GM21723 (cell line): ENCODE measurements at regions not wholly inside any gene's neighbourhood (a gene's known extent, or its start where the extent isn't known, plus 50 kb on each side); places are given as distances from the start of the nearest gene placed in this dataset.
"Not testable (repeated sequence)": the region's sequence is repeated elsewhere in the genome, so short reads cannot be mapped to it uniquely, and the experiment has no call there.

ENCODE experiments used
- ATAC-seq: cut with Tn5 transposase; IDR thresholded peaks from one replicate; pipeline ENCODE4 v1.9.1; 2021; ENCODE audit warnings: mild to moderate bottlenecking, moderate library complexity; ENCODE audit not compliant: unreplicated experiment

GRCh38 chr15:39501366-39502081 lies 79.4 kb upstream of the THBS1 start:
- no peak for ATAC-seq

- ATAC-seq, result no peak
These were observed 78.8 kb upstream of the THBS1 start for GRCh38 chr15:39502082-39502447.

- no peak for ATAC-seq
These were observed 78.2 kb upstream of the THBS1 start for GRCh38 chr15:39502611-39503195.

GRCh38 chr15:39503526-39503925 lies 77.4 kb upstream of the THBS1 start:
- ATAC-seq, result no peak

- ATAC-seq, result no peak
These were observed 76.1 kb upstream of the THBS1 start for GRCh38 chr15:39504808-39505207.

- ATAC-seq, result no peak
These were observed 74.7 kb upstream of the THBS1 start for GRCh38 chr15:39506146-39506545.

- no peak for ATAC-seq
These were observed 72.3 kb upstream of the THBS1 start for GRCh38 chr15:39508536-39508935.

GRCh38 chr15:39510001-39510701 lies 70.7 kb upstream of the THBS1 start:
- ATAC-seq, result no peak

- no peak for ATAC-seq
These were observed 69.6 kb upstream of the THBS1 start for GRCh38 chr15:39511000-39511915.

- ATAC-seq, result no peak
These were observed 69.0 kb upstream of the THBS1 start for GRCh38 chr15:39511916-39512260.

- no peak for ATAC-seq
These were observed 68.2 kb upstream of the THBS1 start for GRCh38 chr15:39512643-39513042.

GRCh38 chr15:39513936-39514335 lies 66.9 kb upstream of the THBS1 start:
- ATAC-seq, result no peak

GRCh38 chr15:39514933-39515332 lies 65.9 kb upstream of the THBS1 start:
- no peak for ATAC-seq

- no peak for ATAC-seq
These were observed 65.1 kb upstream of the THBS1 start for GRCh38 chr15:39515765-39516164.

- ATAC-seq, result no peak
These were observed 63.6 kb upstream of the THBS1 start for GRCh38 chr15:39517122-39517855.

- ATAC-seq, result not testable (repeated sequence)
These were observed 56.9 kb upstream of the THBS1 start for GRCh38 chr15:39523968-39524367.

- no peak for ATAC-seq
These were observed 51.4 kb upstream of the THBS1 start for GRCh38 chr15:39529457-39529856.

- ATAC-seq, result no peak
These were observed 50.2 kb upstream of the THBS1 start for GRCh38 chr15:39530480-39531342.
